GM12878 (cell line): ENCODE measurements at regions not wholly inside any gene's neighbourhood (a gene's known extent, or its start where the extent isn't known, plus 50 kb on each side); places are given as distances from the start of the nearest gene placed in this dataset.

ENCODE experiments used
- ATAC-seq: fragments of 200-7000 bp; cut with Tn5 transposase; 3 replicates; pipeline ENCODE4 v1.9.1; 2020; ENCODE audit warnings: mild to moderate bottlenecking, moderate library complexity
- BruUV-seq: library from RNA; stranded (reverse); fragments of 400-500 nt; replicated peaks from 2 replicates; lab custom pipeline; 2021; lab: Mats Ljungman, UMichigan
- CTCF ChIA-PET: fragments of 300-600 bp; sonication (Branson Sonifier 250); formaldehyde crosslinking; extraction: SDS; loops from one replicate; lab custom pipeline; 2021; ENCODE audit warnings: inconsistent platforms; lab: Yijun Ruan, JAX
- POLR2A ChIA-PET: fragments of 350-600 bp; formaldehyde crosslinking; extraction: SDS; loops from one replicate; lab custom pipeline; 2021; ENCODE audit warnings: inconsistent platforms; lab: Charles Lee
- RAD21 ChIA-PET: fragments of 300-600 bp; sonication (Branson Sonifier 250); formaldehyde crosslinking; loops from one replicate; lab custom pipeline; 2023; ENCODE audit warnings: antibody characterized with exemption; ENCODE audit not compliant: unreplicated experiment; lab: Charles Lee
- SMC1A ChIA-PET: fragments of 300-600 bp; sonication (Branson Sonifier 250); formaldehyde crosslinking; loops from one replicate; lab custom pipeline; 2023; ENCODE audit not compliant: unreplicated experiment, uncharacterized antibody; lab: Charles Lee
- DNase-seq: peaks from one replicate; pipeline ENCODE4 v3.0.0-alpha.2; 2011; ENCODE audit warnings: low read depth, low spot score
- FAIRE-seq: peaks from 3 replicates; lab custom pipeline; 2011; peaks lifted over from hg19 to GRCh38; lab: Jason Lieb, UNC
- H2AFZ ChIP-seq: 2 replicates; pipeline ENCODE4 v1.6.0; 2011; ENCODE audit warnings: low read depth, low read length, control low read depth; ENCODE audit not compliant: control insufficient read depth
- H3K27ac ChIP-seq: 2 replicates; pipeline ENCODE4 v1.5.1; 2011; ENCODE audit warnings: control low read depth; ENCODE audit not compliant: control insufficient read depth, insufficient read depth
- H3K27me3 ChIP-seq, 2 experiments: replicated peaks in 1 of 2; 2 replicates each; pipeline versions ENCODE4 v1.6.0 to v1.6.1; 2011; ENCODE audit warnings: low read length in 1 of 2; ENCODE audit not compliant: control insufficient read depth in 2 of 2, insufficient read depth in 2 of 2
- H3K36me3 ChIP-seq, 2 experiments: 2 replicates each; pipeline ENCODE4 v1.5.1; 2011; ENCODE audit warnings: low read length in 1 of 2; ENCODE audit not compliant: control insufficient read depth in 2 of 2, insufficient read depth in 2 of 2
- H3K4me1 ChIP-seq: 2 replicates; pipeline ENCODE4 v1.6.1; 2011; ENCODE audit warnings: mild to moderate bottlenecking, low read length, moderate library complexity, mixed read lengths; ENCODE audit not compliant: control insufficient read depth, insufficient read depth
- H3K4me2 ChIP-seq: 2 replicates; pipeline ENCODE4 v1.6.0; 2011; ENCODE audit warnings: control low read depth; ENCODE audit not compliant: control insufficient read depth, insufficient read depth
- H3K4me3 ChIP-seq: fragments of 200-600 bp; sonication (generic); 2 replicates; pipeline ENCODE4 v1.5.1; 2016
- H3K79me2 ChIP-seq: 2 replicates; pipeline ENCODE4 v1.6.0; 2011; ENCODE audit warnings: low read length; ENCODE audit not compliant: control insufficient read depth, insufficient read depth
- H3K9ac ChIP-seq: 2 replicates; pipeline ENCODE4 v1.8.0; 2011; ENCODE audit warnings: low read length, control low read depth, mixed read lengths; ENCODE audit not compliant: control insufficient read depth, insufficient read depth
- H3K9me3 ChIP-seq: replicated peaks from 3 replicates; pipeline ENCODE4 v1.5.1; 2011; ENCODE audit warnings: mild to moderate bottlenecking, low read length; ENCODE audit not compliant: control insufficient read depth, insufficient read depth
- H4K20me1 ChIP-seq: 2 replicates; pipeline ENCODE4 v1.6.0; 2011; ENCODE audit not compliant: control insufficient read depth, insufficient read depth
- BHLHE40 ChIP-seq, 2 experiments: fragments of 450-650 bp in 1 of 2; IDR thresholded peaks; 2 replicates each; pipeline ENCODE4 v1.6.1; 2011 to 2017; ENCODE audit warnings: low read depth in 2 of 2, borderline replicate concordance in 1 of 2, improper control_type of control experiment in 1 of 2, low read length in 1 of 2, mild to moderate bottlenecking in 1 of 2
- CHD2 ChIP-seq: IDR thresholded peaks from 2 replicates; pipeline ENCODE4 v1.6.1; 2011; ENCODE audit warnings: low read depth, low read length, improper control_type of control experiment, borderline replicate concordance
- ETV6 ChIP-seq, 2 experiments: fragments of 450-650 bp in 1 of 2; IDR thresholded peaks in 1 of 2; conservative IDR thresholded peaks in 1 of 2; 2 replicates each; pipeline ENCODE4 v1.6.1; 2014; ENCODE audit warnings: antibody characterized with exemption in 1 of 2, borderline replicate concordance in 1 of 2, low read depth in 1 of 2, mild to moderate bottlenecking in 1 of 2, moderate library complexity in 1 of 2
- JUNB ChIP-seq: IDR thresholded peaks from 2 replicates; pipeline ENCODE4 v1.6.1; 2016; ENCODE audit warnings: antibody characterized with exemption, mild to moderate bottlenecking
- JUND ChIP-seq: IDR thresholded peaks from 2 replicates; pipeline ENCODE4 v1.6.1; 2012; ENCODE audit warnings: low read depth, mild to moderate bottlenecking, low read length, improper control_type of control experiment, moderate library complexity
- MYC ChIP-seq: IDR thresholded peaks from 2 replicates; pipeline ENCODE4 v1.6.1; 2011; ENCODE audit warnings: mild to moderate bottlenecking, low read length, moderate library complexity, inconsistent platforms; ENCODE audit not compliant: insufficient read depth, insufficient replicate concordance, insufficient read length, severe bottlenecking
- NBN ChIP-seq: fragments of 450-650 bp; IDR thresholded peaks from 2 replicates; pipeline ENCODE4 v1.6.1; 2016
- WGBS: methylation state at CpG from one replicate; pipeline ENCODE4 v1.1.6; 2016; ENCODE audit warnings: low lambda C conversion rate; ENCODE audit not compliant: insufficient replicate concordance, insufficient coverage; ENCODE audit errors: missing lambda C conversion rate; 5-methylcytosine and 5-hydroxymethylcytosine counted together
- in situ Hi-C: fragments of 300-500 bp; cut with MboI; formaldehyde crosslinking; loops from 9 replicates; pipeline ENCODE4 v1.14.3; 2018; ENCODE audit warnings: mixed read lengths
- intact Hi-C: fragments of 100-400 bp; cut with micrococcal nuclease; formaldehyde crosslinking; loops from one replicate; pipeline ENCODE4 v1.14.2; 2022; ENCODE audit not compliant: unreplicated experiment
- TF ChIP-seq, protein P1 (sequence below): fragments of 450-650 bp; IDR thresholded peaks from 2 replicates; pipeline ENCODE4 v1.6.1; 2017; ENCODE audit warnings: mild to moderate bottlenecking, low read depth, inconsistent platforms; ENCODE audit not compliant: poor library complexity, severe bottlenecking
- TF ChIP-seq, protein P2 (sequence below): fragments of 450-650 bp; IDR thresholded peaks from 2 replicates; pipeline ENCODE4 v1.6.1; 2018; ENCODE audit warnings: borderline replicate concordance, mild to moderate bottlenecking; ENCODE audit not compliant: partially characterized antibody
- TF ChIP-seq, protein P3 (sequence below): IDR thresholded peaks from 2 replicates; pipeline ENCODE4 v1.6.1; 2011; ENCODE audit warnings: low read depth, low read length, improper control_type of control experiment, borderline replicate concordance
- TF ChIP-seq, protein P4 (sequence below): fragments of 450-650 bp; formaldehyde crosslinking; IDR thresholded peaks from 2 replicates; pipeline ENCODE4 v1.4.0; 2022; ENCODE audit warnings: mild to moderate bottlenecking, moderate library complexity

DNA sequence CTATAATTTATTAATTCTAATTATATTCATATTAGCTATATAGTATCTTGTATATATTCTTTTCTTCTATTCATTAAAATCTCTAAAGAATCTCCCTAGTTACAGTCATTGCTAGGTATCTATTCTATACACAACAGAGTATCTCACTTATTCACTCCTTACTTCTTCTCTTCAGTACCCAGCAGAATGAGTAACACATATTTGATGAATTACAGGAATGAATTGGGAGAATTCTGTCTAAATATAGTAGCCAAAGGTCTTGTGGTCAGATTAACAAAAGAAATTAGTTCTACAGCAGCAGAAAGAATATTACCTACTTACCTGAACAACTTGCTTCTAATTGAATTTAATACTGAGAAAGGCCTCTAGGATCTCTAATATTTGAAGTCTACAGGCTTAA lies 758.0 kb upstream of the ZEB2 start (continued):
- TF ChIP-seq, protein P1, sequence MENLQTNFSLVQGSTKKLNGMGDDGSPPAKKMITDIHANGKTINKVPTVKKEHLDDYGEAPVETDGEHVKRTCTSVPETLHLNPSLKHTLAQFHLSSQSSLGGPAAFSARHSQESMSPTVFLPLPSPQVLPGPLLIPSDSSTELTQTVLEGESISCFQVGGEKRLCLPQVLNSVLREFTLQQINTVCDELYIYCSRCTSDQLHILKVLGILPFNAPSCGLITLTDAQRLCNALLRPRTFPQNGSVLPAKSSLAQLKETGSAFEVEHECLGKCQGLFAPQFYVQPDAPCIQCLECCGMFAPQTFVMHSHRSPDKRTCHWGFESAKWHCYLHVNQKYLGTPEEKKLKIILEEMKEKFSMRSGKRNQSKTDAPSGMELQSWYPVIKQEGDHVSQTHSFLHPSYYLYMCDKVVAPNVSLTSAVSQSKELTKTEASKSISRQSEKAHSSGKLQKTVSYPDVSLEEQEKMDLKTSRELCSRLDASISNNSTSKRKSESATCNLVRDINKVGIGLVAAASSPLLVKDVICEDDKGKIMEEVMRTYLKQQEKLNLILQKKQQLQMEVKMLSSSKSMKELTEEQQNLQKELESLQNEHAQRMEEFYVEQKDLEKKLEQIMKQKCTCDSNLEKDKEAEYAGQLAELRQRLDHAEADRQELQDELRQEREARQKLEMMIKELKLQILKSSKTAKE = no peak
- TF ChIP-seq, protein P2, sequence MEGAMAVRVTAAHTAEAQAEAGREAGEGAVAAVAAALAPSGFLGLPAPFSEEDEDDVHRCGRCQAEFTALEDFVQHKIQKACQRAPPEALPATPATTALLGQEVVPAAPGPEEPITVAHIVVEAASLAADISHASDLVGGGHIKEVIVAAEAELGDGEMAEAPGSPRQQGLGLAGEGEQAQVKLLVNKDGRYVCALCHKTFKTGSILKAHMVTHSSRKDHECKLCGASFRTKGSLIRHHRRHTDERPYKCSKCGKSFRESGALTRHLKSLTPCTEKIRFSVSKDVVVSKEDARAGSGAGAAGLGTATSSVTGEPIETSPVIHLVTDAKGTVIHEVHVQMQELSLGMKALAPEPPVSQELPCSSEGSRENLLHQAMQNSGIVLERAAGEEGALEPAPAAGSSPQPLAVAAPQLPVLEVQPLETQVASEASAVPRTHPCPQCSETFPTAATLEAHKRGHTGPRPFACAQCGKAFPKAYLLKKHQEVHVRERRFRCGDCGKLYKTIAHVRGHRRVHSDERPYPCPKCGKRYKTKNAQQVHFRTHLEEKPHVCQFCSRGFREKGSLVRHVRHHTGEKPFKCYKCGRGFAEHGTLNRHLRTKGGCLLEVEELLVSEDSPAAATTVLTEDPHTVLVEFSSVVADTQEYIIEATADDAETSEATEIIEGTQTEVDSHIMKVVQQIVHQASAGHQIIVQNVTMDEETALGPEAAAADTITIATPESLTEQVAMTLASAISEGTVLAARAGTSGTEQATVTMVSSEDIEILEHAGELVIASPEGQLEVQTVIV = no peak
- TF ChIP-seq JUND (no peak), MYC (no peak), JUNB (no peak)

DNA sequence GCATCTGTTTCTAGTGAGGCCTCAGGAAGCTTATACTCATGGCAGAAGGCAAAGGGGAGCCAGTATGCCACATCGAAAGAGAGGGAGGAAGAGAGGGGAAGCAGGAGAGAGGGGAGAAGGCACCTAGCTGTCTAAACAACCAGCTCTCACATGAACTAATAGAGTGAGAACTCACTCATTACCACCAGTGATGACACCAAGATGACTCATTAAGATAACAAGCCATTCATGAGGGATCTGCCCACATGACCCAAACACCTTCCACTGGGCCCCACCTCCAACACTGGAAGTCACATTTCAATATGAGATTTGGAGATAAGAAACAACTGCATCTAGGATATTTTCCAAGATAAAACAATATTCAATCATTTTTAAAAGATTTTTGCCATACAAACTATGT lies 753.9 kb upstream of the ZEB2 start:
- Histone ChIP-seq H3K36me3 (no peaks in the 10 kb centered on the region), H3K9me3 (no peaks in the 10 kb centered on the region), H3K79me2 (no peaks in the 10 kb centered on the region), H3K27ac (no peak overlapping the region), H3K4me1 (no peaks in the 10 kb centered on the region), H2AFZ (no peak overlapping the region), H3K4me2 (no peak overlapping the region), H3K9ac (no peak overlapping the region), H4K20me1 (no peaks in the 10 kb centered on the region), H3K4me3 (no peak overlapping the region), H3K27me3 (no peaks in the 10 kb centered on the region)
- intact Hi-C loops (no loop called here), in situ Hi-C loops (no loop called here)
- ChIA-PET CTCF (no interaction called here), RAD21 (no interaction called here), POLR2A (no interaction called here), SMC1A (interaction anchor here (0.6 kb wide), 1 partner anchor 293 kb away, joined by 3 read pairs; no protein-coding TSS in a partner anchor)
- 0% methylated on average over 1 of the region's 1 CpG for WGBS
- no TSS peak for BruUV-seq
- FAIRE-seq (no peak), DNase-seq (no peak), ATAC-seq (no peak)
- TF ChIP-seq CHD2 (no peak), ETV6 (conservative IDR thresholded peaks at IDR 0.05 in 1 of 2, IDR thresholded peaks at IDR 0.05 in 1 of 2; ENCODE audit: borderline replicate concordance in 1 of 2, low read depth in 1 of 2) (no peak), BHLHE40 (IDR thresholded peaks at IDR 0.05; ENCODE audit: borderline replicate concordance in 1 of 2, low read depth in 2 of 2, low read length in 1 of 2) (no peak), NBN (no peak)
- TF ChIP-seq, protein P3, sequence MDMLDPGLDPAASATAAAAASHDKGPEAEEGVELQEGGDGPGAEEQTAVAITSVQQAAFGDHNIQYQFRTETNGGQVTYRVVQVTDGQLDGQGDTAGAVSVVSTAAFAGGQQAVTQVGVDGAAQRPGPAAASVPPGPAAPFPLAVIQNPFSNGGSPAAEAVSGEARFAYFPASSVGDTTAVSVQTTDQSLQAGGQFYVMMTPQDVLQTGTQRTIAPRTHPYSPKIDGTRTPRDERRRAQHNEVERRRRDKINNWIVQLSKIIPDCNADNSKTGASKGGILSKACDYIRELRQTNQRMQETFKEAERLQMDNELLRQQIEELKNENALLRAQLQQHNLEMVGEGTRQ = no peak
- TF ChIP-seq, protein P4, sequence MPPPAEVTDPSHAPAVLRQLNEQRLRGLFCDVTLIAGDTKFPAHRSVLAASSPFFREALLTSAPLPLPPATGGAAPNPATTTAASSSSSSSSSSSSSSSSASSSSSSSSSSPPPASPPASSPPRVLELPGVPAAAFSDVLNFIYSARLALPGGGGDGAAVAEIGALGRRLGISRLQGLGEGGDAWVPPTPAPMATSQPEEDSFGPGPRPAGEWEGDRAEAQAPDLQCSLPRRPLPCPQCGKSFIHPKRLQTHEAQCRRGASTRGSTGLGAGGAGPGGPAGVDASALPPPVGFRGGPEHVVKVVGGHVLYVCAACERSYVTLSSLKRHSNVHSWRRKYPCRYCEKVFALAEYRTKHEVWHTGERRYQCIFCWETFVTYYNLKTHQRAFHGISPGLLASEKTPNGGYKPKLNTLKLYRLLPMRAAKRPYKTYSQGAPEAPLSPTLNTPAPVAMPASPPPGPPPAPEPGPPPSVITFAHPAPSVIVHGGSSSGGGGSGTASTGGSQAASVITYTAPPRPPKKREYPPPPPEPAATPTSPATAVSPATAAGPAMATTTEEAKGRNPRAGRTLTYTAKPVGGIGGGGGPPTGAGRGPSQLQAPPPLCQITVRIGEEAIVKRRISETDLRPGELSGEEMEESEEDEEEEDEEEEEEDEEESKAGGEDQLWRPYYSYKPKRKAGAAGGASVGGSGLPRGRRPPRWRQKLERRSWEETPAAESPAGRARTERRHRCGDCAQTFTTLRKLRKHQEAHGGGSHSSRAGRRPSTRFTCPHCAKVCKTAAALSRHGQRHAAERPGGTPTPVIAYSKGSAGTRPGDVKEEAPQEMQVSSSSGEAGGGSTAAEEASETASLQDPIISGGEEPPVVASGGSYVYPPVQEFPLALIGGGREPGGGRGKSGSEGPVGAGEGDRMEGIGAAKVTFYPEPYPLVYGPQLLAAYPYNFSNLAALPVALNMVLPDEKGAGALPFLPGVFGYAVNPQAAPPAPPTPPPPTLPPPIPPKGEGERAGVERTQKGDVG = no peak
